ENCODE measurements at regions not wholly inside any gene's neighbourhood (a gene's known extent, or its start where the extent isn't known, plus 50 kb on each side); places are given as distances from the start of the nearest gene placed in this dataset.
"Not testable (repeated sequence)": the region's sequence is repeated elsewhere in the genome, so short reads cannot be mapped to it uniquely, and the experiment has no call there.

GRCh38 chr16:75965504-75966374, 239.4 kb upstream of the CPHXL start:
- H2AK9ac ChIP-seq (replicated peaks; ENCODE audit: low read depth, low read length, poor library complexity): no peak overlapping the region
- H3K36me3 ChIP-seq (ENCODE audit: control insufficient read depth, insufficient read depth, low read length): no peaks in the 10 kb centered on the region
- H2BK5ac ChIP-seq (ENCODE audit: low read depth, low read length, poor library complexity, severe bottlenecking): no peak overlapping the region
- H3K79me1 ChIP-seq (ENCODE audit: low read depth in 1 of 2, low read length in 2 of 2): no peaks in the 10 kb centered on the region
- intact Hi-C loops (cut with micrococcal nuclease): no loop called here
- no peaks in the 10 kb centered on the region for H4K20me1 ChIP-seq (ENCODE audit: insufficient read depth, low read length)
- no peaks in the 10 kb centered on the region for H3K4me1 ChIP-seq (ENCODE audit: control insufficient read depth, insufficient read depth, low read length)
- no peak for TF ChIP-seq RFX5 (IDR thresholded peaks at IDR 0.05; ENCODE audit: low read depth, low read length)
- TF ChIP-seq POLR2A (IDR thresholded peaks at IDR 0.05; ENCODE audit: low read depth, low read length): no peak
- no peak for TF ChIP-seq MXI1 (IDR thresholded peaks at IDR 0.05; ENCODE audit: borderline replicate concordance, low read depth, low read length)
- TF ChIP-seq RCOR1 (IDR thresholded peaks at IDR 0.05; ENCODE audit: insufficient replicate concordance, low read length): no peak
- no peak for TF ChIP-seq ELK1 (IDR thresholded peaks at IDR 0.05; ENCODE audit: borderline replicate concordance, low read depth, low read length)
- TF ChIP-seq MAZ (IDR thresholded peaks at IDR 0.05; ENCODE audit: borderline replicate concordance, low read depth, low read length): no peak
- no peak for TF ChIP-seq MAFK (IDR thresholded peaks at IDR 0.05; ENCODE audit: low read depth, low read length)
- no peak for TF ChIP-seq RAD21 (IDR thresholded peaks at IDR 0.05; ENCODE audit: low read length)
- no TSS peak for BruUV-seq (replicated peaks)
- H2AFZ ChIP-seq (replicated peaks; ENCODE audit: low read length, poor library complexity): no peak overlapping the region
- no peak overlapping the region for H3K27ac ChIP-seq (ENCODE audit: insufficient read depth, low read length)
- no peak overlapping the region for H3K14ac ChIP-seq (replicated peaks; ENCODE audit: low read depth, low read length)
- H2BK20ac ChIP-seq (ENCODE audit: low read depth, low read length): no peak overlapping the region
- CTCF ChIA-PET: interaction anchor here (0.7 kb wide), 1 partner anchor 687 kb away, joined by 3 read pairs; no protein-coding TSS in a partner anchor
- H4K8ac ChIP-seq (ENCODE audit: low read depth in 2 of 2, low read length in 2 of 2): no peak overlapping the region
- DNase-seq (no peak), ATAC-seq (ENCODE audit: low read depth) (no peak)
- dilution Hi-C loops (cut with HindIII; ENCODE audit: low sequenced_read_pairs, unreplicated experiment): no loop called here
- no peak overlapping the region for H3K4ac ChIP-seq (ENCODE audit: low read depth, low read length)
- H4K5ac ChIP-seq (ENCODE audit: low read depth, low read length): no peak overlapping the region
- no peak overlapping the region for H2BK120ac ChIP-seq (ENCODE audit: low read depth, low read length)
- no CpG with 5 or more reads among the region's 1 CpG for WGBS, 2 experiments (ENCODE audit: extremely low coverage in 2 of 2, insufficient read length in 1 of 2)
- H3K18ac ChIP-seq (ENCODE audit: low read depth, low read length): no peak overlapping the region
- H2AK5ac ChIP-seq (ENCODE audit: low read depth, low read length): no peak overlapping the region
- no peak overlapping the region for H3K23ac ChIP-seq (ENCODE audit: low read depth, low read length)
- H3K56ac ChIP-seq (ENCODE audit: extremely low read depth, insufficient read depth, low read length): no peak overlapping the region
- no peak overlapping the region for H3K9ac ChIP-seq (ENCODE audit: low read depth, low read length)
- no peaks in the 10 kb centered on the region for H3K9me1 ChIP-seq (ENCODE audit: insufficient read depth, low read length)
- H3K4me3 ChIP-seq (ENCODE audit: insufficient read depth, low read depth, low read length): no peak overlapping the region
- H3K9me3 ChIP-seq (ENCODE audit: control insufficient read depth, insufficient read depth, low read length): no peaks in the 10 kb centered on the region
- H4K91ac ChIP-seq (ENCODE audit: insufficient read depth, low read depth, low read length): no peak overlapping the region
- no peak overlapping the region for H3K4me2 ChIP-seq (ENCODE audit: low read depth, low read length)
- in situ Hi-C loops (cut with MboI; ENCODE audit: low sequenced_read_pairs): no loop called here
- no peaks in the 10 kb centered on the region for H3K27me3 ChIP-seq (ENCODE audit: control insufficient read depth, insufficient read depth, low read length)
- POLR2A ChIA-PET (ENCODE audit: unreplicated experiment): no interaction called here
- H2BK15ac ChIP-seq (ENCODE audit: low read depth, low read length): no peak overlapping the region

- CTCF ChIA-PET; H2BK15ac ChIP-seq (ENCODE audit: low read depth, low read length); H3K27ac ChIP-seq (ENCODE audit: insufficient read depth, low read length); H3K4me1 ChIP-seq (ENCODE audit: control insufficient read depth, insufficient read depth, low read length); H3K36me3 ChIP-seq (ENCODE audit: control insufficient read depth, insufficient read depth, low read length); H4K5ac ChIP-seq (ENCODE audit: low read depth, low read length); H3K4ac ChIP-seq (ENCODE audit: low read depth, low read length); H3K79me1 ChIP-seq (ENCODE audit: low read depth in 1 of 2, low read length in 2 of 2); H3K27me3 ChIP-seq (ENCODE audit: control insufficient read depth, insufficient read depth, low read length); H3K4me3 ChIP-seq (ENCODE audit: insufficient read depth, low read depth, low read length); POLR2A ChIA-PET (ENCODE audit: unreplicated experiment); H3K23ac ChIP-seq (ENCODE audit: low read depth, low read length); H2BK120ac ChIP-seq (ENCODE audit: low read depth, low read length); intact Hi-C loops (cut with micrococcal nuclease); ATAC-seq (ENCODE audit: low read depth); H3K4me2 ChIP-seq (ENCODE audit: low read depth, low read length); H4K8ac ChIP-seq (ENCODE audit: low read depth in 2 of 2, low read length in 2 of 2); H3K9me3 ChIP-seq (ENCODE audit: control insufficient read depth, insufficient read depth, low read length); dilution Hi-C loops (cut with HindIII; ENCODE audit: low sequenced_read_pairs, unreplicated experiment); H4K91ac ChIP-seq (ENCODE audit: insufficient read depth, low read depth, low read length); H3K9ac ChIP-seq (ENCODE audit: low read depth, low read length); H3K18ac ChIP-seq (ENCODE audit: low read depth, low read length); in situ Hi-C loops (cut with MboI; ENCODE audit: low sequenced_read_pairs); H3K56ac ChIP-seq (ENCODE audit: extremely low read depth, insufficient read depth, low read length); H4K20me1 ChIP-seq (ENCODE audit: insufficient read depth, low read length); H2BK20ac ChIP-seq (ENCODE audit: low read depth, low read length); H2AK5ac ChIP-seq (ENCODE audit: low read depth, low read length); H2BK5ac ChIP-seq (ENCODE audit: low read depth, low read length, poor library complexity, severe bottlenecking); BruUV-seq (replicated peaks); H3K14ac ChIP-seq (replicated peaks; ENCODE audit: low read depth, low read length); H2AK9ac ChIP-seq (replicated peaks; ENCODE audit: low read depth, low read length, poor library complexity); H2AFZ ChIP-seq (replicated peaks; ENCODE audit: low read length, poor library complexity); H3K9me1 ChIP-seq (ENCODE audit: insufficient read depth, low read length); DNase-seq: not testable (repeated sequence)
- 87% methylated on average over 3 of the region's 6 CpGs; no CpG with 5 or more reads in 1 of the 2 experiments for WGBS, 2 experiments (ENCODE audit: extremely low coverage in 2 of 2, insufficient read length in 1 of 2)
Observed at GRCh38 chr16:75969120-75969519, 242.8 kb upstream of the CPHXL start.

All from IMR-90 (cell line).